ENCODE measurements at regions not wholly inside any gene's neighbourhood (a gene's known extent, or its start where the extent isn't known, plus 50 kb on each side); places are given as distances from the start of the nearest gene placed in this dataset.

DNA sequence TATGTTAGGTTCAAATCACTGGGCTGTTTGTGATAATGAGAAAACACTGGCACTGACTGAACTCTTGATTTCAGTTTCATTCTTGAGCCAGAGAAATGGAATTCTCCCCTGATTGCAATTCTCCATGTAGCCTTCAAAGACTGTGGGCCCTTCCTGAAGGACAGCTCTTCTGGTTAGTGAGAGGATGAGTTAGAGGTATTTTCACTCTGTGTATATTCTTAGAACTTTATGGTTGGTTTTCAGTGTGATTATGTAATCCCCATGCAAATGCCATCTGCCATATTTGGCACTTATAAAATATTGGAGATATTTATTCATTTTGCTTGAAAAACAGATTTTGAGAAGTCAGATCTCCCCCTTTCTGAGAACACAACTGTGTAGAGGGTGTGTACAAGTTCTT is 323.7 kb downstream of the SLC4A3 start:
- DNase-seq (ENCODE audit: low read depth): no peak

DNA sequence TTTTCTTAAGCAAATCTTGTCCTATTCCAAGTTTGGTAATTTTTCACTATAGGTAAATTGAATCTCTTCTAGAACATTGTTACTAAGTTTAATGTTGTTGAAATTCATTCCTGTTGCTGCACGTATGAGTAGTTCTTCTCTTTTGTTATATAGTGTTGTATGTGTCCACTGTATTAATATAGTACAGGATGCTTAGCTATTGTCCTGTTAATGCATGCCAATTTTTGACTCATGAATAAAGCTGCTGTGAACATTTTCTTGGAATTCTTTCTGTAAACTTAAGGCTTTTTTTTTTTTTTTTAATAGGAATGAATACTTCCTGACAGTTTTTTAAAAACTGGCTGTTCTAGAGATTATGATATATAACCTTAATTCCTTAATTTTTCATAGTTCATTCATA is 326.9 kb downstream of the SLC4A3 start:
- no peak for DNase-seq (ENCODE audit: low read depth)

DNA sequence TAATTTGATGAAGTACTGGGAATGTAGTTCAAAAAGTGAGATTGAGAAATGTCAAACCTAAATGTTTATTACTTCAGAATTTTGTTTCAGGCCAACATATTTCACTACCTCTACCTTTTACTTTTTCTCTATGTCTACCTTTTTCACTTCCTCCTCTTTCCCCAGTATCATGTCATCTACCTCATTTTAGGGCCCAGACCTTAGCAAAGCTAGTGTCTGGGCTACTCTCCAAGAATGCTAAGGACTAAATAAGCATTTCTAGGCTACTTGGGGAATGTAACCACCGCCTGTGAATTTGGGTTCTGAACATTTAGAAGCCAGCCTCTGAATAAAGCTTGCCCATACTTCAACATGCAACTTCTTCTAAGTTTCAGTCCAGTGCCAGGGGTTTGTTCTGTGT is 330.4 kb downstream of the SLC4A3 start:
- DNase-seq (ENCODE audit: low read depth): no peak

DNA sequence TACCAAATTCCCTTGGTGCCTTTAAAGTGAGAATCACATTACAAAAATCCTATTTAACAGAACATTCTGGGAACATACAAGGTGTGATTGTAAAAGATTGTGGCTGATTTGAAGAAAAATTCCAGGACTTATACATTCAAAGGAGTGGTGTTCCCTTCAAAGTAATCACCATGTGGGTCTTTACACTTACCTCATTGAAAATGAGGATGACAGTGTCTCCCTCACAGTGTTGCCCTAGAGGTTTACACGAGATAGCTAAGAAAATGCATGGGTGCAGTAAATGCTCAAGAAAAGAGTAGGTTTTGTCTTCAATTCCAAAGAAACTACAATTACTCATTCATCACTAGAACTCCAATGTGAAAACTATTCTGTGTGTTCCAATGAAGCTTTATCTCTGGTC is 331.5 kb downstream of the SLC4A3 start:
- no peak for DNase-seq (ENCODE audit: low read depth)

DNA sequence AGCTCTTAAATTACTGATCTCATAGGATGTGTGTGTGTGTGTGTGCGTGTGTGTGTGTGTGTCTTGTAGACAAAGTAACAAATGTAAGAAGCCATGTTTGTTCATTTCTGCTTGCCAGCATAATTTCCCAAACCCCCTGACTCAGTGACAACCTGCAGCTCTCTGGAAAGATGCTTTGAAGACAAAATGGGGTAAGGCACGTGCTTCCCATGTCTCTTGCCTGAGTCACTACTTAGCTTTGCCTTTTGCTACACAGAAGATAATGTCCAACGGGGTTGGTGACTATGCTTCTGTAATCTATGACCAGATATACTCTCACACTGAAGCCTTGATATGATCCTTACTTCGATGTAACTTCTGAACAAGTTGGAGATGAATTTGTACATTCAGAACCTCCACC is 332.0 kb downstream of the SLC4A3 start:
- DNase-seq (ENCODE audit: low read depth): no peak

DNA sequence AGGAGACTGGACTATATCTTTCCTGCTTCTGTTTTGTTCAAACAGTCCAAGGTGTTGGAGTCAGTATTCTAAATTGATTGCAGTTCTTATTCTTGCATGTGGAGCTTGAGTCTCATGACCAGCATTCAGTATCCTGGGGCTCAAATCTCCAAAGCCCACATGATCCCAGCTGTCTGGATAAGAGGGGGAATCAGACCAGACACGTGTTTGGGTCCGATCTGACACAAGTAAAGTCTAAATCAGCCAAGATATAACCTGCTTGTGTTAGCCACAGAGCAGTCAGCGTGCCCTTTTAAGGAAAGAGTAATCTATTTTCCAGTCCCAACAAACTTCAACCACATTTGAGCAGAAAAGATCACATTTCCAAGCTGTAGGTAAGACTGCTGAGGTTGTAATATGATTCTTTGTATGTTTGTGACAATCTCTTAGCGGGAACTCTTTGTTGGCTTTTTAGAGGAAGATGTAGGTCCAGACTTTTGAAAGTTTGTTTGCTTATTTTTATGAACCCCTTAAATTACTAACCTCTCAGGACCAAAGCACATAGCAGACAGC is 334.6 kb downstream of the SLC4A3 start:
- no peak for DNase-seq (ENCODE audit: low read depth)

DNA sequence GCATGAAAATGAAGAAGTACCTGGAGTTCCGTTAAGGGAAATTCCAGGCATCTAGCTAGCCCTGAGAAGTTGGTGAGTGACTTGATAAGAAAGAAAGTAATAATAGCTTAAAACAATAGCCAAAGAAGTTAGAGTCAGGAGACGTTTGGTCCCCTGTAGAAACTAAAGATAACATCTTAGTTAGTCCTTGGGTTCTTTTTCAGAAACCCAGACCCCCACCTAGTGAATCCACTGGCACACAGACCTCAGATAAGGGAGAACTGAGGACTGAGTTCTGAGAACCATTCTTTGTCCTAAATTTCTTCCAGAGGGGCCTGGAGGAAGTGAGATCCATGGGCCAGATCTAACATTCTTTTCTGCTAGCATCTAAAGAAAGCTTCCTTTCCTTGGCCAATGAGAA is 335.4 kb downstream of the SLC4A3 start:
- DNase-seq (ENCODE audit: low read depth): no peak

DNA sequence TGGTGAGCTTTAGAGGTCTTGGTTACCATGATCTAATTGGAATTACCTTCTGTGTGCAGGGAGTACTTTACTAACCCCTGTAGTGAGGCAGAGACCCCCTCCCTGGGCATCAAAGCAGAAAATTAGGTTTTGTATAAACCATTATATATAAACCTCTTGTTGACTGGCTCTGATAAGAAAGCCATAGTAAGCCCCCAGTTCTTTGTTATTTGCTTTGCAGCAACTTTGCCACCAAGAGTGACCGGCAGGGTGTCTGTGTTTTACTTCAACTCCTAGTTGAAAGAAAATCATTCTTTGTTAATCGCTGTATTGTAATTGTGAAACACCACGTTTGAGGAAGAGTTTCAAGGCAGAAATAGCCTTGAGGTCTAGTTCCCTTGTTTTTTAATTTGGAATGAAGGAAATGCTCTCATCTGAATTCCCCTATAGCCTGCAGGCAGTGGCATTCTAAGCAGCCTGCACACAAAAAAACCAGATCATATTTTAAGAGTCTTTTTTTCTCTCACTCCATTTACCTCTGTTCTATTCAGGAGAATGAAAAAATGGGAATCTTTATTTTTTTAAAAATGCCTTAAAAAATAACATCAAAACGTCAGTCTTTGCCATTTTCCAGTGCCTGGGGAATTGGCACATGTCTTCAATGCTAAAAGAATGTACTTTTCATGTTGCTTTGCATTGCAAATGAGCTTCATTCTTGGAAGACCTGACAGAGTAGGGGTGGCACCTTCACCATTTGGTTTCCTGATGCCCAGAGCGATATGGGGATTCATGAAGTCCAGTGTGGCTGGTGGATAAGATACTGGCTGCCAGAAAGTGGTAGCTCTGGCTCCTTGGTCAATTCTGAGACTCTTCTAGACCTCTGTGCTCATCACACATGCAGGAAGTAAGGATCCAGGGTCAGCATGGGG is 338.1 kb downstream of the SLC4A3 start:
- no peak for DNase-seq (ENCODE audit: low read depth)

DNA sequence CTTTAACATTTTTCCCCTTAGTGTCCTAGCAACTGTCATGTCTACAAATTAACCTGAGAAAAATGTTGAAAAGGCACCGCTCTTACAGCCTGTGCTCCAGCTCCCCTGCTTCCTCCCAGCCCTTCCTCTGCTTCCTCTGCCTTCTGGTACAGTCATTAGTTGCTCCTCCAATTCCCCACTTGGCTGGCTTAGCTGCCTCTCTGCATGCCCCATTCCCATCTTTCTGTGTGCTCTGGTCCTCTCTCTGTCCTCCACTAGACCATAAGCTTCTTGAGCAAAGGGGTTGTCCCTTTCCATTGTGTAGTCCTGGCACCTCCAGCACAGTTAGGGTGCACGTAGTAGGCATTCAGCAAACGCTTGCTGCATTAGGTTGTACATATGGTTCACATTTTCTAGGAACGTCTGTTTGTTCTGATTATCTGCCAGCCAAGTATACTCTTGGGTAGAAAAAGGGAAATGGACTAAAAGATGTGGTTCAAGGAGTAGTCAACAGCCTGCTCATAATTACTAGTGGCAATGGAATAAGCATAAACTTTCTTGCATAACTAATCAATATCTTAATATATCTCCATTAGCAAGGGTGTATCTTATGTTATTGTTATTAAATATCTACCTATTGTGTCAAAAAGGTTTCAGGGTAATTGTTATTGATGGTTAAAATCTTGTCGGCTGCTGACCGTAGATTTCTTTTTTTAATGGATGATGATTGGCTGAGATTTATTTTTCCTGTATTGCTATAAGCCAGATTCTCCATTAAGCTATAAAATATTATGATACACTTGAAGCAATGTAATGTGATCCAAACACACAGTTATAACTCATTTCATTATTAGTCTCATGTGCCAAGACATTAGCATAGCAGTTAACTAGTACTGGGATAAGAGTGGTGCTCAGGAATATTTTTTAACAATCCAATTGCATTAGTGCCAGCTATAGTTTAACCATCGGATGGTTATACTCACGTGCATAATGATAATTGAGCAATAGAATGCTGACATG is 340.1 kb downstream of the SLC4A3 start:
- DNase-seq (ENCODE audit: low read depth): no peak

DNA sequence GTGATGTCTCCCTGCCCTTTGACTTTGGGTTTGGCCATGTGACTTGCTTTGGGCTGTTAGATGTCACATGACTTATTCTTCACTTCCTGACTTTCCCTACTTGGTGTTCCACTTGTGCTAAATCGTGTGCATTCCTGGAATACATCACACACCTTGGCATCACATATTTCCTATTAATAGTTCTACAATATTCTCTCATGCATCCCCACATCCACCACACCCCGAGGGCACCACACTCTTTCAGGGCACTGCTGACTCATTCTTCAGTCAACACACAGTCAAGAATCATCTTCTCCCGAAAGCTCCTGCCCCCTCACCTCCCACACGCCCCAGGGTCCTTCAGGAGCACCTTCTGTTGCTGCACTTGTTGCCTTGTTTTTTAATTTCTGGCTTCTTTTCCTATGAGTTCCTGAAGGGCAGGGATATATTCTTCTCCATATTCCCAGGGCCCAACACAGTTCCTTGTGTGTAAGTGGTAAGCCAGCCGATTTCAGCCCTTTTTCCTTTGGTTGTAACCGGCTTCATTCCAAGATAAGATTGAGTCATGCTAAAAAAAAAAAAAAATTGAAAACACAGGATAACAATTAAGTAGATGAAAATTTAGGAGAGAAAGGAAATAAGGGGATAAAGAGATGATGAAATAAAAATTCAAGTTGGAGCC is 341.4 kb downstream of the SLC4A3 start:
- DNase-seq (ENCODE audit: low read depth): no peak

DNA sequence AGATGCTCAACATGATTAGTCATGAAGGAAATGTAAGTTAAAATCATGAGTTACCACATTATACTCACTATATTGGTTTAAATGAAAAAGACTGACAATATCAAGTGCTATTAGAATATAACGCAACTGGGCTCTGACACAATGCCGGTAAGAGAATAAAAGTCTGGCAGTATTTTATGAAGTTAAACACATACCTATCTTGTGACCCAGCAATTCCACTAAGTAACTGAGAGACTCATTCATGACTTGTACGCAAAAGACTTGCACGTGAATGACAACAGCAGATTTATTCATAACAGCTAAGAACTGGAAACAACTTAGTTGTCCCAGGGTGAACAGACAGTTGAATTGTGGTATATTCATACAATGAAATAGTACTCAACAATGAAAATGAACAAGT is 342.1 kb downstream of the SLC4A3 start:
- no peak for DNase-seq (ENCODE audit: low read depth)

DNA sequence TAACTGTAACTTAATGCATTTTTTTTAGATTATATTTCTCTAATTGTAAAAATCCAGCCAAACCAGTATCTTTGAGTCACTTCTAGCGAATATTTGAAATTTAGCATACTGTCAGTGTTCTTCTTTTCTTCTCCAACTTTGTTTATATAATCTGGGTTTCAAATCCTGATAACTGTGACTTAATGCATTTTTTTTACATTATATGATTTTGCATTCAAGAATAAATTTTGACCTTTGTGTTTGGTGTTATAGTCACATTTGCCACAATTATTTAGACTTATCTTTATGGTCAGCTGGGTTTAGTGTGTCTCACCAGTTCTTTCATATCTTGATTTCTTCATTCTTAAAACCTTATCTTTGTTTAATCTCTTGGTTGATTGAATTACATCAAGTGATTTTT is 345.7 kb downstream of the SLC4A3 start:
- no peak for DNase-seq (ENCODE audit: low read depth)

DNA sequence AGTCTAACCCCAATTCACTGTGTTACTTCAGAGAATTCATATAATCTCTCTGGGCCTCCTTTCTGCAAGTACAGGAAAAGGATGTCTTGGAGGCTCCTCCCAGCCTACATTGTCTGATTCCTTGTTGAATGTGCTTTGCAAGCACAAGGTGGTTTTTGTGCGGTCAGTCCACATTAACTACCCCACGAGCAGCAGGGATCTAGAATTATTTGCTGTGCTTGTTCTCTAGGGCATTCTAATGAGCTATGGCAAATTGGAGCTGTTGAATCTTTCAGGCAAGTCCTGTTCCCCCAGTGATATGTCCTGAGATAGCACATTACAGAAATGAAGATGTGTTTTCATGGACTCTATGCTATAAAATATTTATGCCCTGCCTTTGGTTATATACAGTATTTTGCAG is 349.4 kb downstream of the SLC4A3 start:
- no peak for DNase-seq (ENCODE audit: low read depth)

DNA sequence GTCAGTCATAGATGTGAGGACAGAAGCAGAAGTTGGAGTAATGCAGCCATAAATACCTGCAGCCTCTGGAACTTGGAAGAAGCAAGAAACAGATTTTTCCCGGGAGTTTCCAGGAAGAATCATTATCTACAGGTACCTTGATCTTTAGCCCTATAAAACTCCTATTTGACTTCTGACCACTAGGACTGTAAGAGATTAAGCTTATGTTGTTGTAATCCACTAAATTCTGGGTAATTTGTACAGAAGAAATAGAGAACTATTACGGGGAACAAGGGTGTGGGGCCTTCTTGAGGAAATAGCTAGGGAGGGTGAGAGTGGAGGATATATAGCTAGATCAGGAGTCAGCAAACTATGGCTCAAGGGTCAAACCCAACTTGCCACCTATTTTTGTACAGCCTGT is 353.2 kb downstream of the SLC4A3 start:
- DNase-seq (ENCODE audit: low read depth): no peak

DNA sequence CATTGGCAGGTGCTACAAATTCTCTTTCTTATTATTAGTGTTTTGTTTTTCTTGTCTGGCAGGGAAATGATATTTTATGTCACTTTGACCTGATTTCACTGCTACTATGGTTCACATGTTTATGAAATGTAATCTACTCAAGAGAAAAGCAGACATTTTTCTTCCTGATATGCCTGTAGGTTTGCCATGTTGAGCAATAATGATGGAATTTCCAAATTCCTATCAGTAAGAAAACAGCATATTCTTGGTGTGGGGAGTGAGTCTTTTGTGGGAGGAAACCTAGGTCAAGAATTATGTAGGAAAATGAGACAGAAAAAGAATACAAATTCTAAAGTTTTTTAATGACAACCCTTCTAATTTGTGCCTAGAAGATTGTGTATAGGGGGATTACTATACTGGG is 356.4 kb downstream of the SLC4A3 start:
- DNase-seq (ENCODE audit: low read depth): no peak

DNA sequence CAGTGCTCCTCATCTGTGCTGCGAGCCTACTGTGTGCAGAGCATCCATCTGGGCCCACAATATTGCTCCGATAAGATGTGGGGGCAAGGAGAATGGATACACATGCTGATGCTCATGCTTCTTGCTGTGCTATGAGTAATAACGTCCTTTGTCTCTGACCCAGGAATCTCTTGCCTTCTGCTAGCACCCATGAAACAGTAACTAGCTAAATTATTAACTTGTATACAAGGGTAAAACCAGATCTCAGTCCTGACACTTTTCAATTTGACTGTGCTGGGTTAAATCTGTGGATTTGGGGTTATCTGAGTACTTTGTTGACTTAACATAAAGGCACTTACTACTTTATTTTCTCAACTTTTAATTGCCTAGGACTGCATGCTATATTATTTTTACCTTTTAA is 357.6 kb downstream of the SLC4A3 start:
- no peak for DNase-seq (ENCODE audit: low read depth)

DNA sequence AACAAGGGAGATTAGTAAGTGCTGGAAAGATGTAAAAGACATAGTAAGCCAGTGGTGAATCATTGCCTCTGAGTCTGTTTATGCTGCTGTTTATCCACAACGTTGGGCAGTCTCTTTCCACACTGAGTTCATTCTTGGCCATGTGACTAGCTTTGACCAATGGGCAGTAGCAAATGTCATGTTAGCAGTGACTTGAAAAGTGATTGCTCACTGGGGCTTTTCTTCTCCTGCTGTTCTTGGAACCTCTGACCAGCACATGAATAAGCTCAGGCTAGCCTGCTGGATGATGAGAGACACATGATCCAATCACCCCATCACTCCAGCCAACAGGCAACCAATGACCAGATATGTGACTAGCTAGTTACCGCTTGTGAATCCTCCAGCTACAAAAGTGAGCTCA is 360.4 kb downstream of the SLC4A3 start:
- DNase-seq (ENCODE audit: low read depth): no peak

DNA sequence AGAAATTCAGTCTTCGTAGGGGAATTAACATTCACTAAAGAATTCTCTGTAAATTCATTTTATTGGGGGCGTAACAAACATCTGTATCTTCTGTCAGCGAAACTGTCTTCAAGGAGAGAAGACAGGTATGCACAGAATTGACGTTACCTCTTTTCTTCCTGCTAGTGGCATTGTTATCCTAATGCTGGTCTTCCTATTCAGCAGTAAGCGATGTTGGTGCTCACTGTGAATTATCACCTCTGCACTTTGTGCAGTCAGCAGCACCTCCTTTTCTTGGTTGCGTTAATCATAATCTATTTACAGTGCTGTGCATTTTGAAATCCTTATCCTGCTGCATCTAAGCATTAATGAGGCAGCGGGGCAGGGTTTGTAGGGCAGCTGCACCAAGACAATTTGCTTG is 362.3 kb downstream of the SLC4A3 start:
- no peak for DNase-seq (ENCODE audit: low read depth)

DNA sequence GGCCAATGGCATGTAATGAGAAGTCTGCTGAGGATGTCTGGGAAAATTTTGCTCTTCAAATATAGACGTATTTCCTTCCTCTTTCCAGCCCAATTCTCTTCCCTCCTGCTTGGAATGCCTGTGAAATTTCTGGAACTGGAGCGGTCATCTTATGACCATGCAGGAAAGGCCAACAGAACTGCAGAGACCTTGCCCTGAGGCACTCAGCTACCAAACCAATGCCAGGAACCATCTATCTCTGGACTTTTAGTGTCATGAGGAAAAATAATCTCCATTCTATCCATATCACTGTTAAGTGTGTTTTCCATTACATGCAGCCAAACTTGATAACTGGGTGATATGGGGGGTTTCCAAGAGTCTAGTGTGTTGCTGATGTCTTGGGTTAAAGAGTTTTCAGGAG is 363.7 kb downstream of the SLC4A3 start:
- DNase-seq (ENCODE audit: low read depth): no peak

DNA sequence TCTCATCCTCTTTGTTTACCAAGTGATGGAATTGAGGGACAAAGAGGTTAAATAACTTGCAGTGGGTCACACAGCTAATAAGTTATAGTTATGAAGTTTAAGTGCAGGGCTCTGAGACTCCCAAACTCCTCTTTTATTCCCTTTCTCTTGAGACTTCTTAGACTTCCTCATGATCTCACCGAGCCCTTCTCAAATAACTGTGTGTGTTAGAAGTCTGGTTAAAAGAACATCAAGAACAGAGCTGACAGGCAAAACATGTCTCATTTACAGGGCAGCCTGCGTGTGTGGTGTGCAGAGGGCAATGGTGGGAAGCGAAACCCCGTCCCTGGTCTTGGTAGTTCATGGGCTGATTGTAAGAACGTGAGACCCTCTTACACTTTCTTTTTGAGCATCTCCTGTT is 368.0 kb downstream of the SLC4A3 start:
- no peak for DNase-seq (ENCODE audit: low read depth)

DNA sequence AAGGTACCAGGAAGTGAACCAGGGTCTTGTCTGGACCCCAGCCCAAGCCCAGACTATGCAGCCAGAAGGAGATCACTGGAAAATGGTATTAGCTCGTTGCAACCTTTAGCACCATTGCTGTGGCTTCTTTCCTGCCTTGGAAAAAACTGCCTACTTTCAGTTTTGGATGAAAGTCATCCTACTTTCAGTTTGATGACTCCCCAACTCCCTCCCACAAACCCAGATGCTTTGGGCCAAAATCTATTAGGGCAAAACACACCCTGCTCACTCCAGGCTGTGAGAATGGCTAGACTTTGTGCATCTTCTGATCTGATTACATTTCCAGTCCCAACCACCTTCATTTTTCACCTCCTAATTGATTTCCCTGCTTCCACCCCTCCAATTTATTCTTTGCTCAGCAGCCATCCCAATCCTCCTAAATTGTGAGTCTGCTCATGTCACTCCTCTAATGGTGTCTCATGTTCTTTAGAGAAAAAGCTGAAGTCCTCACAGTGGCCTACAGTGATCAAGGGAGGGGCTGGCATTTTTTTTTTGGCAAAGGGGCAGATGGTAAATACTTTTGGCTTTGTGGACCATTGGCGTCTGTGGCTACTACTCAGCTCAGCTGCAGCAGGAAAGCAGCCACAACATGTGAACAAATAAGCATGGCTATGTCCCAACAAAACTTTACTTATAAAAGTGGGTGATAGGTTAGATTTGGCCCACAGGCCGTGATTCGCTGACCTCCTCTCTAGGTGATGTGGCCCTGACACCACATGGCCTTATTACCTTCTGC is 368.7 kb downstream of the SLC4A3 start:
- no peak for DNase-seq (ENCODE audit: low read depth)
